Mesodermal cell (in vitro differentiated cells): ENCODE measurements at regions not wholly inside any gene's neighbourhood (a gene's known extent, or its start where the extent isn't known, plus 50 kb on each side); places are given as distances from the start of the nearest gene placed in this dataset.

ENCODE experiments used
- H3K27ac ChIP-seq: 2 replicates; pipeline ENCODE4 v1.7.0; 2013; ENCODE audit warnings: mild to moderate bottlenecking, low read depth, low read length, moderate library complexity; ENCODE audit not compliant: severe bottlenecking
- H3K36me3 ChIP-seq: 2 replicates; pipeline ENCODE4 v1.7.1; 2013; ENCODE audit warnings: mild to moderate bottlenecking, low read length, moderate library complexity; ENCODE audit not compliant: control insufficient read depth, insufficient read depth
- H3K4me1 ChIP-seq: one replicate; pipeline ENCODE4 v1.7.1; 2013; ENCODE audit warnings: mild to moderate bottlenecking, low read length; ENCODE audit not compliant: insufficient read depth, control insufficient read depth, poor library complexity, severe bottlenecking
- H3K4me3 ChIP-seq: 2 replicates; pipeline ENCODE4 v1.7.0; 2013; ENCODE audit warnings: low read length, control low read depth, mild to moderate bottlenecking; ENCODE audit not compliant: insufficient read depth, poor library complexity, severe bottlenecking; ENCODE audit errors: extremely low read depth
- H3K9me3 ChIP-seq: 2 replicates; pipeline ENCODE4 v1.7.1; 2013; ENCODE audit warnings: mild to moderate bottlenecking, low read length, moderate library complexity; ENCODE audit not compliant: control insufficient read depth
- WGBS, 2 experiments: methylation state at CpG; one replicate each; pipeline ENCODE4 v1.1.5; 2013; ENCODE audit warnings: missing lambda C conversion rate in 2 of 2; ENCODE audit not compliant: insufficient coverage in 2 of 2; 5-methylcytosine and 5-hydroxymethylcytosine counted together

- no CpG with 5 or more reads among the region's 2 CpGs for WGBS, 2 experiments
- H3K4me1 ChIP-seq = no peaks in the 10 kb centered on the region
Observed at GRCh38 chr14:85428926-85429325, 101.0 kb upstream of the FLRT2 start.

GRCh38 chr14:85437148-85437547, 92.8 kb upstream of the FLRT2 start:
- Histone ChIP-seq H3K36me3 (no peaks in the 10 kb centered on the region), H3K4me1 (peaks cover 24% of the 10 kb centered on the region), H3K9me3 (peaks cover under 1% of the 10 kb centered on the region), H3K4me3 (no peak overlapping the region), H3K27ac (no peak overlapping the region)
- WGBS, 2 experiments = 100% methylated on average over 1 of the region's 1 CpG; no CpG with 5 or more reads in 1 of the 2 experiments

More at GRCh38 chr14:85428926-85429325, 101.0 kb upstream of the FLRT2 start:
- Histone ChIP-seq H3K9me3 (peaks cover 6% of the 10 kb centered on the region), H3K27ac (no peak overlapping the region), H3K36me3 (no peaks in the 10 kb centered on the region), H3K4me3 (no peak overlapping the region)

GRCh38 chr14:85438001-85438400, 91.9 kb upstream of the FLRT2 start:
- H3K9me3 ChIP-seq = peaks cover 4% of the 10 kb centered on the region
- no peak overlapping the region for H3K27ac ChIP-seq
- 95 to 97% methylated on average over 9 to 10 of the region's 13 CpGs for WGBS, 2 experiments
- no peaks in the 10 kb centered on the region for H3K36me3 ChIP-seq
- no peak overlapping the region for H3K4me3 ChIP-seq
- H3K4me1 ChIP-seq = peaks cover 24% of the 10 kb centered on the region

GRCh38 chr14:85438481-85438942, 91.4 kb upstream of the FLRT2 start:
- H3K9me3 ChIP-seq = peaks cover 4% of the 10 kb centered on the region
- H3K36me3 ChIP-seq = no peaks in the 10 kb centered on the region
- no peak overlapping the region for H3K27ac ChIP-seq
- peaks cover 24% of the 10 kb centered on the region for H3K4me1 ChIP-seq
- no peak overlapping the region for H3K4me3 ChIP-seq
- WGBS, 2 experiments = 94 to 100% methylated on average over 2 to 4 of the region's 4 CpGs

- WGBS, 2 experiments = 100% methylated on average over 1 of the region's 4 CpGs; no CpG with 5 or more reads in 1 of the 2 experiments
- Histone ChIP-seq H3K27ac (peak overlapping the region; percentile 68), H3K9me3 (peaks cover 4% of the 10 kb centered on the region)
Observed at GRCh38 chr14:85439696-85440328, 90.1 kb upstream of the FLRT2 start.

GRCh38 chr14:85441909-85442643, 87.9 kb upstream of the FLRT2 start:
- no peak overlapping the region for H3K4me3 ChIP-seq
- H3K9me3 ChIP-seq = peaks cover 4% of the 10 kb centered on the region
- no peaks in the 10 kb centered on the region for H3K36me3 ChIP-seq
- H3K4me1 ChIP-seq = peaks cover 24% of the 10 kb centered on the region
- H3K27ac ChIP-seq = no peak overlapping the region
- WGBS, 2 experiments = no CpG with 5 or more reads among the region's 2 CpGs

More at GRCh38 chr14:85439696-85440328, 90.1 kb upstream of the FLRT2 start:
- Histone ChIP-seq H3K4me3 (no peak overlapping the region), H3K4me1 (peaks cover 24% of the 10 kb centered on the region), H3K36me3 (no peaks in the 10 kb centered on the region)

GRCh38 chr14:85442996-85443395, 86.9 kb upstream of the FLRT2 start:
- 100% methylated on average over 1 of the region's 1 CpG; no CpG with 5 or more reads in 1 of the 2 experiments for WGBS, 2 experiments
- H3K27ac ChIP-seq = no peak overlapping the region
- H3K4me1 ChIP-seq = peaks cover 15% of the 10 kb centered on the region
- no peak overlapping the region for H3K4me3 ChIP-seq
- H3K9me3 ChIP-seq = peaks cover 4% of the 10 kb centered on the region
- no peaks in the 10 kb centered on the region for H3K36me3 ChIP-seq

- no peak overlapping the region for H3K4me3 ChIP-seq
- peaks cover 11% of the 10 kb centered on the region for H3K4me1 ChIP-seq
- H3K9me3 ChIP-seq = peaks cover 4% of the 10 kb centered on the region
- H3K36me3 ChIP-seq = no peaks in the 10 kb centered on the region
- no peak overlapping the region for H3K27ac ChIP-seq
- WGBS, 2 experiments = 85 to 89% methylated on average over 3 of the region's 3 CpGs
Observed at GRCh38 chr14:85444635-85445034, 85.3 kb upstream of the FLRT2 start.

GRCh38 chr14:85445151-85445795, 84.7 kb upstream of the FLRT2 start:
- Histone ChIP-seq H3K27ac (no peak overlapping the region), H3K4me3 (no peak overlapping the region), H3K36me3 (no peaks in the 10 kb centered on the region), H3K4me1 (peaks cover 5% of the 10 kb centered on the region), H3K9me3 (peaks cover 4% of the 10 kb centered on the region)
- WGBS, 2 experiments = 80 to 87% methylated on average over 1 to 2 of the region's 3 CpGs

- 86 to 88% methylated on average over 2 of the region's 2 CpGs for WGBS, 2 experiments
Observed at GRCh38 chr14:85447883-85448282, 82.1 kb upstream of the FLRT2 start.

More at GRCh38 chr14:85447883-85448282, 82.1 kb upstream of the FLRT2 start:
- Histone ChIP-seq H3K36me3 (no peaks in the 10 kb centered on the region), H3K27ac (no peak overlapping the region), H3K4me1 (no peaks in the 10 kb centered on the region), H3K9me3 (no peaks in the 10 kb centered on the region), H3K4me3 (no peak overlapping the region)
